Stimulated activated naive CD8-positive, alpha-beta T cell treated with anti-CD3 and anti-CD28 coated beads, Interleukin-15, Interleukin-2, amounts not matched to agents 100 U/mL and 50 U/mL, for 24 hours (primary cell): ENCODE measurements at regions not wholly inside any gene's neighbourhood (a gene's known extent, or its start where the extent isn't known, plus 50 kb on each side); places are given as distances from the start of the nearest gene placed in this dataset.

Source experiments
- ATAC-seq: fragments of 150-1000 bp; cut with Tn5 transposase; one replicate; pipeline ENCODE4 v1.10.0; 2021
- DNase-seq: peaks from one replicate; pipeline ENCODE4 v3.0.0; 2021

- DNase-seq (no peak), ATAC-seq (no peak)
These were observed 229.2 kb downstream of the PRL start for GRCh38 chr6:22067671-22068070.

- ATAC-seq, result peak; percentile 81
- no peak for DNase-seq
These were observed 228.1 kb downstream of the PRL start for GRCh38 chr6:22068561-22069305.

GRCh38 chr6:22069306-22069800 is 227.5 kb downstream of the PRL start:
- DNase-seq (no peak), ATAC-seq (no peak)

- DNase-seq (no peak), ATAC-seq (no peak)
These were observed 225.4 kb downstream of the PRL start for GRCh38 chr6:22071270-22072041.

- ATAC-seq, result no peak
- no peak for DNase-seq
These were observed 223.9 kb downstream of the PRL start for GRCh38 chr6:22072949-22073348.

- ATAC-seq, result no peak
- no peak for DNase-seq
These were observed 223.2 kb downstream of the PRL start for GRCh38 chr6:22073516-22074198.

GRCh38 chr6:22078288-22078687 is 218.5 kb downstream of the PRL start:
- ATAC-seq (no peak), DNase-seq (no peak)

GRCh38 chr6:22078802-22079545 is 217.9 kb downstream of the PRL start:
- DNase-seq, result no peak
- ATAC-seq, result no peak

GRCh38 chr6:22079783-22080182 is 217.1 kb downstream of the PRL start:
- ATAC-seq (no peak), DNase-seq (no peak)

- no peak for DNase-seq
- ATAC-seq, result no peak
These were observed 215.1 kb downstream of the PRL start for GRCh38 chr6:22081709-22082108.

- ATAC-seq (no peak), DNase-seq (no peak)
These were observed 214.6 kb downstream of the PRL start for GRCh38 chr6:22082218-22082617.

GRCh38 chr6:22083119-22083518 is 213.7 kb downstream of the PRL start:
- ATAC-seq (no peak), DNase-seq (no peak)

GRCh38 chr6:22087960-22088706 is 208.7 kb downstream of the PRL start:
- DNase-seq (no peak), ATAC-seq (no peak)

- peak; percentile 36 for ATAC-seq
- no peak for DNase-seq
These were observed 205.3 kb downstream of the PRL start for GRCh38 chr6:22091424-22091948.

GRCh38 chr6:22095836-22096235 is 201.0 kb downstream of the PRL start:
- DNase-seq (no peak), ATAC-seq (no peak)

GRCh38 chr6:22098601-22099031 is 198.2 kb downstream of the PRL start:
- DNase-seq (no peak), ATAC-seq (no peak)

GRCh38 chr6:22099231-22099630 is 197.6 kb downstream of the PRL start:
- ATAC-seq (no peak), DNase-seq (no peak)

- no peak for DNase-seq
- ATAC-seq, result no peak
These were observed 196.9 kb downstream of the PRL start for GRCh38 chr6:22099923-22100322.

- DNase-seq (no peak), ATAC-seq (no peak)
These were observed 195.7 kb downstream of the PRL start for GRCh38 chr6:22101163-22101562.

- DNase-seq, result peak; percentile 31
- peak; percentile 85 for ATAC-seq
These were observed 194.2 kb downstream of the PRL start for GRCh38 chr6:22102671-22103070.

GRCh38 chr6:22106451-22106850 is 190.4 kb downstream of the PRL start:
- ATAC-seq (no peak), DNase-seq (no peak)
